SK-N-SH (cell line): ENCODE measurements at regions not wholly inside any gene's neighbourhood (a gene's known extent, or its start where the extent isn't known, plus 50 kb on each side); places are given as distances from the start of the nearest gene placed in this dataset.

Experiments
- CTCF ChIA-PET: fragments of 300-600, 350-600 bp; formaldehyde crosslinking; extraction: SDS; loops from one replicate; lab custom pipeline; 2021; lab: Yijun Ruan, JAX
- POLR2A ChIA-PET: fragments of 350-600 bp; sonication (Branson Sonifier 250); formaldehyde crosslinking; extraction: SDS; loops from one replicate; lab custom pipeline; 2020; ENCODE audit warnings: antibody characterized with exemption, inconsistent platforms; lab: Yijun Ruan, JAX
- DNase-seq: peaks from one replicate; pipeline ENCODE4 v3.0.0; 2012
- H2AFZ ChIP-seq: fragments of 200-600 bp; sonication (generic); 2 replicates; pipeline ENCODE4 v1.8.1; 2016; ENCODE audit warnings: antibody characterized with exemption, mild to moderate bottlenecking, low read depth
- H3F3A ChIP-seq: fragments of 200-600 bp; sonication (generic); replicated peaks from 2 replicates; pipeline ENCODE3; 2016; ENCODE audit warnings: antibody characterized with exemption, mild to moderate bottlenecking; ENCODE audit not compliant: insufficient read depth
- H3K27ac ChIP-seq, 2 experiments: fragments of 200-500 bp in 1 of 2; fragments of 200-600 bp in 1 of 2; sonication (Bioruptor generic) in 1 of 2; sonication (generic), shearing (Covaris generic) in 1 of 2; 2 replicates each; pipeline versions ENCODE4 v1.5.1 to v1.6.1; 2014 to 2016; ENCODE audit warnings: low read depth in 2 of 2, inconsistent platforms in 1 of 2, low read length in 1 of 2, mild to moderate bottlenecking in 1 of 2, mixed read lengths in 1 of 2
- H3K27me3 ChIP-seq: fragments of 200-600 bp; sonication (generic), shearing (Covaris generic); 2 replicates; pipeline ENCODE4 v1.6.1; 2016; ENCODE audit warnings: mixed run types; ENCODE audit not compliant: insufficient read depth
- H3K36me3 ChIP-seq, 2 experiments: fragments of 200-500 bp in 1 of 2; fragments of 200-600 bp in 1 of 2; sonication (Bioruptor generic) in 1 of 2; sonication (generic) in 1 of 2; replicated peaks in 1 of 2; 2 replicates each; pipeline versions ENCODE3 to v1.5.1; 2014 to 2016; ENCODE audit warnings: low read length in 1 of 2, mild to moderate bottlenecking in 1 of 2; ENCODE audit not compliant: insufficient read depth in 2 of 2, control insufficient read depth in 1 of 2
- H3K4me1 ChIP-seq, 2 experiments: fragments of 200-500 bp in 1 of 2; fragments of 200-600 bp in 1 of 2; sonication (Bioruptor generic) in 1 of 2; sonication (generic), shearing (Covaris generic) in 1 of 2; 2 replicates each; pipeline versions ENCODE4 v1.5.1 to v1.6.1; 2014 to 2016; ENCODE audit warnings: low read depth in 1 of 2, low read length in 1 of 2, mixed run types in 1 of 2; ENCODE audit not compliant: insufficient read depth in 2 of 2, control insufficient read depth in 1 of 2
- H3K4me2 ChIP-seq: fragments of 200-600 bp; sonication (generic), shearing (Covaris generic); 2 replicates; pipeline ENCODE4 v1.6.1; 2017; ENCODE audit warnings: mixed run types
- H3K4me3 ChIP-seq, 2 experiments: fragments of 200-500 bp in 1 of 2; fragments of 200-600 bp in 1 of 2; sonication (Bioruptor generic) in 1 of 2; sonication (generic), shearing (Covaris generic) in 1 of 2; 2 replicates each; pipeline versions ENCODE4 v1.5.1 to v1.8.1; 2014 to 2016; ENCODE audit warnings: low read depth in 2 of 2, inconsistent platforms in 1 of 2, low read length in 1 of 2, mild to moderate bottlenecking in 1 of 2, mixed read lengths in 1 of 2, moderate library complexity in 1 of 2
- H3K79me2 ChIP-seq: fragments of 200-600 bp; sonication (generic); 2 replicates; pipeline ENCODE4 v1.8.1; 2017; ENCODE audit warnings: mild to moderate bottlenecking; ENCODE audit not compliant: insufficient read depth
- H3K9ac ChIP-seq: fragments of 200-600 bp; sonication (generic); 2 replicates; pipeline ENCODE4 v1.6.1; 2017; ENCODE audit warnings: mixed run types
- H3K9me2 ChIP-seq: fragments of 200-600 bp; sonication (generic); 2 replicates; pipeline ENCODE4 v1.6.1; 2017; ENCODE audit warnings: mixed run types
- H3K9me3 ChIP-seq: fragments of 200-600 bp; sonication (generic); 2 replicates; pipeline ENCODE4 v1.6.1; 2017; ENCODE audit warnings: mixed run types, mild to moderate bottlenecking, moderate library complexity
- H4K20me1 ChIP-seq: fragments of 200-600 bp; sonication (generic); 2 replicates; pipeline ENCODE4 v1.6.1; 2017; ENCODE audit warnings: mild to moderate bottlenecking, mixed run types; ENCODE audit not compliant: insufficient read depth
- CTCF ChIP-seq: fragments of 200-600 bp; sonication (generic); IDR thresholded peaks from 2 replicates; pipeline ENCODE4 v1.6.1; 2017; ENCODE audit warnings: antibody characterized with exemption, mild to moderate bottlenecking, moderate library complexity
- EP300 ChIP-seq, 2 experiments: IDR thresholded peaks; 2 replicates each; pipeline versions ENCODE4 v1.4.0 to v1.6.1; 2012; ENCODE audit warnings: borderline replicate concordance in 1 of 2, low read depth in 1 of 2, low read length in 1 of 2
- EZH2phosphoT487 ChIP-seq: fragments of 200-600 bp; sonication (generic); IDR thresholded peaks from 2 replicates; pipeline ENCODE4 v1.6.1; 2017; ENCODE audit warnings: low read depth, mixed run types, mild to moderate bottlenecking, antibody characterized with exemption, moderate library complexity, borderline replicate concordance
- IRF3 ChIP-seq: fragments of 150-350 bp; IDR thresholded peaks from 2 replicates; pipeline ENCODE4 v1.6.1; 2016; ENCODE audit warnings: mild to moderate bottlenecking, low read depth, low read length
- MEF2A ChIP-seq: IDR thresholded peaks from 2 replicates; pipeline ENCODE4 v1.4.0; 2012; ENCODE audit warnings: low read depth, borderline replicate concordance
- NFIC ChIP-seq: IDR thresholded peaks from 2 replicates; pipeline ENCODE4 v1.4.0; 2012; ENCODE audit warnings: borderline replicate concordance
- NRF1 ChIP-seq: IDR thresholded peaks from 2 replicates; pipeline ENCODE4 v1.6.1; 2012; ENCODE audit warnings: low read depth, mild to moderate bottlenecking, low read length
- POLR2AphosphoS5 ChIP-seq: IDR thresholded peaks from 2 replicates; pipeline ENCODE4 v1.6.1; 2012; ENCODE audit warnings: low read depth, low read length
- RCOR1 ChIP-seq: fragments of 150-350 bp; IDR thresholded peaks from 2 replicates; pipeline ENCODE4 v1.6.1; 2017; ENCODE audit warnings: antibody characterized with exemption, low read length
- RFX5 ChIP-seq: IDR thresholded peaks from 2 replicates; pipeline ENCODE4 v1.6.1; 2012; ENCODE audit warnings: mild to moderate bottlenecking, improper control_type of control experiment, low read length
- SMC3 ChIP-seq: IDR thresholded peaks from 2 replicates; pipeline ENCODE4 v1.6.1; 2012; ENCODE audit warnings: low read depth, low read length, improper control_type of control experiment
- TAF1 ChIP-seq: IDR thresholded peaks from 2 replicates; pipeline ENCODE4 v1.6.1; 2012; ENCODE audit warnings: low read depth, mild to moderate bottlenecking, low read length, moderate library complexity, borderline replicate concordance
- TEAD4 ChIP-seq: IDR thresholded peaks from 2 replicates; pipeline ENCODE4 v1.4.0; 2012; ENCODE audit warnings: mild to moderate bottlenecking, borderline replicate concordance; ENCODE audit not compliant: insufficient read depth
- USF2 ChIP-seq: fragments of 150-350 bp; IDR thresholded peaks from 2 replicates; pipeline ENCODE4 v1.6.1; 2017; ENCODE audit warnings: antibody characterized with exemption, low read length, low read depth, borderline replicate concordance
- WGBS: methylation state at CpG from one replicate; pipeline ENCODE4 v1.1.6; 2017; ENCODE audit warnings: low lambda C conversion rate; 5-methylcytosine and 5-hydroxymethylcytosine counted together
- TF ChIP-seq, protein P1 (sequence below): IDR thresholded peaks from 2 replicates; pipeline ENCODE4 v1.4.0; 2012; ENCODE audit warnings: low read depth, borderline replicate concordance
- TF ChIP-seq, protein P2 (sequence below): IDR thresholded peaks from 2 replicates; pipeline ENCODE4; 2012
- TF ChIP-seq, protein P3 (sequence below): IDR thresholded peaks from 2 replicates; pipeline ENCODE4 v1.6.1; 2012; ENCODE audit warnings: mild to moderate bottlenecking, low read depth, low read length, moderate library complexity
- TF ChIP-seq, protein P4 (sequence below): IDR thresholded peaks from 2 replicates; pipeline ENCODE4 v1.4.0; 2012; ENCODE audit warnings: low read depth, borderline replicate concordance

DNA sequence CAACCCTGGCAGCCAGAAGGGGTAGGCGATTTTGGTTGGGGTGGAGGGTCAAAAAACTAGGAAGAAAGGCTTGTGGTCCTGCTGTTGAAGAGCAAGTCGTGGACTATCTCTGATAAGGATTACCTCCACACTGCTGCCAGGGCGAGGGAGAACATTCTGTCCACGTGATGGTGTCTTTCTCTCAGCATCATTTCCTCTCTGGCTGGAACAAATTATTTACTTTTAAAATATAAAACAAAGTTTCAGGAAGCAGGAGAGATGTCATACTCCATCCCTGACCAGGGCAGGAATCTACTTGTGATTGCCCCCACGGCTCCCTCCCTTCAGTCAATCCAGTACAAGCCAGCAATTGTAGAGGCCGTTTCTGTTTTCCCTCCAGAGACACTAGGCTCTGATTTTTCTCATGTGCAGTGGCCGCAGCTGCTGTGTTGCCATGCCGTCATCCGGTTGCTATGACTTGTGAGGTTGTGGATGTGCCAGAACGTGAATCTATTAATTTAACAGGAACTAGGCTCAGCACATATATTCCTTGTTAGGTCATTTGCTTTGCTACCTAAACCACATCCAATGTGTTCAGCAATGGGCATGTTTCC, 61.5 kb upstream of the PTGR2 start:
- WGBS = 81% methylated on average over 10 of the region's 10 CpGs
- Histone ChIP-seq H3K4me3 (no peak overlapping the region), H3K4me1 (peaks cover 4 to 15% of the 10 kb centered on the region in 2 experiments; a peak in 3 of 4 replicates), H3F3A (peaks cover 12% of the 10 kb centered on the region), H3K36me3 (no peaks in the 10 kb centered on the region), H2AFZ (no peak overlapping the region), H3K9ac (no peak overlapping the region), H3K79me2 (peaks cover 35% of the 10 kb centered on the region), H3K27ac (no peak overlapping the region), H3K9me2 (no peaks in the 10 kb centered on the region), H4K20me1 (peaks cover 3% of the 10 kb centered on the region; the same call in 1 of the 2 replicates), H3K27me3 (no peaks in the 10 kb centered on the region), H3K9me3 (no peaks in the 10 kb centered on the region), H3K4me2 (no peak overlapping the region)
- ChIA-PET CTCF (no interaction called here), POLR2A (no interaction called here)
- DNase-seq = no peak
- TF ChIP-seq TEAD4 (no peak), MEF2A (no peak), POLR2AphosphoS5 (no peak), NRF1 (no peak), USF2 (no peak), EZH2phosphoT487 (no peak), CTCF (no peak), NFIC (no peak), TAF1 (no peak), EP300 (IDR thresholded peaks at IDR 0.05; ENCODE audit: borderline replicate concordance in 1 of 2, low read depth in 1 of 2, low read length in 1 of 2) (no peak), RCOR1 (no peak), RFX5 (no peak), SMC3 (no peak), IRF3 (no peak)
- TF ChIP-seq, protein P1, sequence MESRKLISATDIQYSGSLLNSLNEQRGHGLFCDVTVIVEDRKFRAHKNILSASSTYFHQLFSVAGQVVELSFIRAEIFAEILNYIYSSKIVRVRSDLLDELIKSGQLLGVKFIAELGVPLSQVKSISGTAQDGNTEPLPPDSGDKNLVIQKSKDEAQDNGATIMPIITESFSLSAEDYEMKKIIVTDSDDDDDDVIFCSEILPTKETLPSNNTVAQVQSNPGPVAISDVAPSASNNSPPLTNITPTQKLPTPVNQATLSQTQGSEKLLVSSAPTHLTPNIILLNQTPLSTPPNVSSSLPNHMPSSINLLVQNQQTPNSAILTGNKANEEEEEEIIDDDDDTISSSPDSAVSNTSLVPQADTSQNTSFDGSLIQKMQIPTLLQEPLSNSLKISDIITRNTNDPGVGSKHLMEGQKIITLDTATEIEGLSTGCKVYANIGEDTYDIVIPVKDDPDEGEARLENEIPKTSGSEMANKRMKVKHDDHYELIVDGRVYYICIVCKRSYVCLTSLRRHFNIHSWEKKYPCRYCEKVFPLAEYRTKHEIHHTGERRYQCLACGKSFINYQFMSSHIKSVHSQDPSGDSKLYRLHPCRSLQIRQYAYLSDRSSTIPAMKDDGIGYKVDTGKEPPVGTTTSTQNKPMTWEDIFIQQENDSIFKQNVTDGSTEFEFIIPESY = no peak
- TF ChIP-seq, protein P2, sequence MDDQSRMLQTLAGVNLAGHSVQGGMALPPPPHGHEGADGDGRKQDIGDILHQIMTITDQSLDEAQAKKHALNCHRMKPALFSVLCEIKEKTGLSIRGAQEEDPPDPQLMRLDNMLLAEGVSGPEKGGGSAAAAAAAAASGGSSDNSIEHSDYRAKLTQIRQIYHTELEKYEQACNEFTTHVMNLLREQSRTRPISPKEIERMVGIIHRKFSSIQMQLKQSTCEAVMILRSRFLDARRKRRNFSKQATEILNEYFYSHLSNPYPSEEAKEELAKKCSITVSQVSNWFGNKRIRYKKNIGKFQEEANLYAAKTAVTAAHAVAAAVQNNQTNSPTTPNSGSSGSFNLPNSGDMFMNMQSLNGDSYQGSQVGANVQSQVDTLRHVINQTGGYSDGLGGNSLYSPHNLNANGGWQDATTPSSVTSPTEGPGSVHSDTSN = no peak
- TF ChIP-seq, protein P3, sequence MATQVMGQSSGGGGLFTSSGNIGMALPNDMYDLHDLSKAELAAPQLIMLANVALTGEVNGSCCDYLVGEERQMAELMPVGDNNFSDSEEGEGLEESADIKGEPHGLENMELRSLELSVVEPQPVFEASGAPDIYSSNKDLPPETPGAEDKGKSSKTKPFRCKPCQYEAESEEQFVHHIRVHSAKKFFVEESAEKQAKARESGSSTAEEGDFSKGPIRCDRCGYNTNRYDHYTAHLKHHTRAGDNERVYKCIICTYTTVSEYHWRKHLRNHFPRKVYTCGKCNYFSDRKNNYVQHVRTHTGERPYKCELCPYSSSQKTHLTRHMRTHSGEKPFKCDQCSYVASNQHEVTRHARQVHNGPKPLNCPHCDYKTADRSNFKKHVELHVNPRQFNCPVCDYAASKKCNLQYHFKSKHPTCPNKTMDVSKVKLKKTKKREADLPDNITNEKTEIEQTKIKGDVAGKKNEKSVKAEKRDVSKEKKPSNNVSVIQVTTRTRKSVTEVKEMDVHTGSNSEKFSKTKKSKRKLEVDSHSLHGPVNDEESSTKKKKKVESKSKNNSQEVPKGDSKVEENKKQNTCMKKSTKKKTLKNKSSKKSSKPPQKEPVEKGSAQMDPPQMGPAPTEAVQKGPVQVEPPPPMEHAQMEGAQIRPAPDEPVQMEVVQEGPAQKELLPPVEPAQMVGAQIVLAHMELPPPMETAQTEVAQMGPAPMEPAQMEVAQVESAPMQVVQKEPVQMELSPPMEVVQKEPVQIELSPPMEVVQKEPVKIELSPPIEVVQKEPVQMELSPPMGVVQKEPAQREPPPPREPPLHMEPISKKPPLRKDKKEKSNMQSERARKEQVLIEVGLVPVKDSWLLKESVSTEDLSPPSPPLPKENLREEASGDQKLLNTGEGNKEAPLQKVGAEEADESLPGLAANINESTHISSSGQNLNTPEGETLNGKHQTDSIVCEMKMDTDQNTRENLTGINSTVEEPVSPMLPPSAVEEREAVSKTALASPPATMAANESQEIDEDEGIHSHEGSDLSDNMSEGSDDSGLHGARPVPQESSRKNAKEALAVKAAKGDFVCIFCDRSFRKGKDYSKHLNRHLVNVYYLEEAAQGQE = no peak
- TF ChIP-seq, protein P4, sequence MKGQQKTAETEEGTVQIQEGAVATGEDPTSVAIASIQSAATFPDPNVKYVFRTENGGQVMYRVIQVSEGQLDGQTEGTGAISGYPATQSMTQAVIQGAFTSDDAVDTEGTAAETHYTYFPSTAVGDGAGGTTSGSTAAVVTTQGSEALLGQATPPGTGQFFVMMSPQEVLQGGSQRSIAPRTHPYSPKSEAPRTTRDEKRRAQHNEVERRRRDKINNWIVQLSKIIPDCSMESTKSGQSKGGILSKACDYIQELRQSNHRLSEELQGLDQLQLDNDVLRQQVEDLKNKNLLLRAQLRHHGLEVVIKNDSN = no peak
